ENCODE measurements at regions not wholly inside any gene's neighbourhood (a gene's known extent, or its start where the extent isn't known, plus 50 kb on each side); places are given as distances from the start of the nearest gene placed in this dataset.

DNA sequence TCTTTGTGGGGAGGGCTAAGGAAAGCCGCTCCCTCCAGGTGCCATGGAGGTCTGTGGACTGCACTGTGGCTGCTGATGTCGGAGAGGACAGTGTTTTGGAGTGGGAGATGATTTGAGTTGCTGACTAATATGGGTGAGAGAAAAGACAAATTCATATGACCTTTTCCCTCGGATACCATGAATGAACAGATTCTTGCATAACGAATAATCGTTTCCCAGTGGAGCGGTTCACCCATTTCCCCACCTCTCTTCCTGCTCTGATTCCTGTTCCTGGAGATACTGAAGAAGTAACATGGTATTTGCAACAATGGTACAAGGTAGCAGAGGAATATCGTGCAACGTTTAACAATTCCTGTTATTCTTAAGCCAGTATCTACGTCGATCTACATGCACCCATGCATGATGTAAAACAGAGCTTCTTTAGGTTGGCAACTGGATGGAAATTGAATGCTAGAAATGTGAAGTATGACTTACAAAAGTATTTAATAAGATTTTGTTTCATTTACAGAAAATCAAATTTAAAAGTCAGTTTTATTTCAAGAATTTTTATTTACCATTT, 227.1 kb downstream of the TOMM20 start:
- Histone ChIP-seq H3K9me3 (no peaks in the 10 kb centered on the region), H3K27ac (no peak overlapping the region), H3K27me3 (no peaks in the 10 kb centered on the region), H3K4me3 (no peak overlapping the region), H3K4me1 (peaks cover 0 to 16% (median 10%) of the 10 kb centered on the region in 4 donors), H3K36me3 (no peaks in the 10 kb centered on the region)
- intact Hi-C loops (cut with DNase I; ENCODE audit: low total_unique reads) (no loop called here), in situ Hi-C loops (cut with MboI; ENCODE audit: low pct_ligation_motif_present in 1 of 4, low pct_unique_long_range_greater_than_20kb in 1 of 4, low sequenced_read_pairs in 3 of 4) (no loop called here)
- 90% methylated on average over 6 to 10 of the region's 10 CpGs for WGBS, 2 donors (ENCODE audit: low coverage in 1 of 2)
- TF ChIP-seq POLR2AphosphoS5 (IDR thresholded peaks at IDR 0.05), result no peak
- TF ChIP-seq CTCF (IDR thresholded peaks at IDR 0.05), result no peak
- TF ChIP-seq EP300 (IDR thresholded peaks at IDR 0.05; ENCODE audit: low read depth), result no peak
- no peak for TF ChIP-seq POLR2A (IDR thresholded peaks at IDR 0.05)
- no peak for DNase-seq

- H3K4me1 ChIP-seq, result peaks cover 0 to 16% (median 10%) of the 10 kb centered on the region in 4 donors
- in situ Hi-C loops (cut with MboI; ENCODE audit: low pct_ligation_motif_present in 1 of 4, low pct_unique_long_range_greater_than_20kb in 1 of 4, low sequenced_read_pairs in 3 of 4), result no loop called here
- intact Hi-C loops (cut with DNase I; ENCODE audit: low total_unique reads), result no loop called here
- WGBS, 2 donors (ENCODE audit: low coverage in 1 of 2), result 91% methylated on average over 3 of the region's 3 CpGs; no CpG with 5 or more reads in 1 of the 2 donors
- H3K27me3 ChIP-seq, result no peaks in the 10 kb centered on the region
- H3K4me3 ChIP-seq, result no peak overlapping the region
- no peak for DNase-seq
- H3K27ac ChIP-seq, result no peak overlapping the region
- H3K9me3 ChIP-seq, result no peaks in the 10 kb centered on the region
- no peaks in the 10 kb centered on the region for H3K36me3 ChIP-seq
- TF ChIP-seq CTCF (IDR thresholded peaks at IDR 0.05) (no peak), EP300 (IDR thresholded peaks at IDR 0.05; ENCODE audit: low read depth) (no peak), POLR2A (IDR thresholded peaks at IDR 0.05) (no peak), POLR2AphosphoS5 (IDR thresholded peaks at IDR 0.05) (no peak)
Observed at GRCh38 chr1:234900595-234900994, 228.0 kb downstream of the TOMM20 start.

DNA sequence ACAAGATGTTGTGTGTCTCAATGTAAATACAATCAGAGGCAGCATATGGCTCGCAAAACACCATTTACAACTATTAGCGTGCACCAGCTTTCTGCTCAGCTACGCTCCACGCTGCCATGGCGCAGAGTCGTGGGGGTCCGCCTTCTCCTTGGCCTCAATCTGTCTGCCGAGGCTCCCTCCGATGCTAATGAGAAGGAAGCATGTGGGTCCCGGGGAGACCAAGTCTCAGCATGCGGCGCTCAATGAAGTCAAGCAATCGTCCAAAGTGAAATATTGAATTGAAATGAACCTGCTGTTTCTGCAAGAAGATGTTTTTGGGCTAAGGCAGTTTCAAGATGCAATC, 228.9 kb downstream of the TOMM20 start:
- intact Hi-C loops (cut with DNase I; ENCODE audit: low total_unique reads) (no loop called here), in situ Hi-C loops (cut with MboI; ENCODE audit: low pct_ligation_motif_present in 1 of 4, low pct_unique_long_range_greater_than_20kb in 1 of 4, low sequenced_read_pairs in 3 of 4) (no loop called here)

DNA sequence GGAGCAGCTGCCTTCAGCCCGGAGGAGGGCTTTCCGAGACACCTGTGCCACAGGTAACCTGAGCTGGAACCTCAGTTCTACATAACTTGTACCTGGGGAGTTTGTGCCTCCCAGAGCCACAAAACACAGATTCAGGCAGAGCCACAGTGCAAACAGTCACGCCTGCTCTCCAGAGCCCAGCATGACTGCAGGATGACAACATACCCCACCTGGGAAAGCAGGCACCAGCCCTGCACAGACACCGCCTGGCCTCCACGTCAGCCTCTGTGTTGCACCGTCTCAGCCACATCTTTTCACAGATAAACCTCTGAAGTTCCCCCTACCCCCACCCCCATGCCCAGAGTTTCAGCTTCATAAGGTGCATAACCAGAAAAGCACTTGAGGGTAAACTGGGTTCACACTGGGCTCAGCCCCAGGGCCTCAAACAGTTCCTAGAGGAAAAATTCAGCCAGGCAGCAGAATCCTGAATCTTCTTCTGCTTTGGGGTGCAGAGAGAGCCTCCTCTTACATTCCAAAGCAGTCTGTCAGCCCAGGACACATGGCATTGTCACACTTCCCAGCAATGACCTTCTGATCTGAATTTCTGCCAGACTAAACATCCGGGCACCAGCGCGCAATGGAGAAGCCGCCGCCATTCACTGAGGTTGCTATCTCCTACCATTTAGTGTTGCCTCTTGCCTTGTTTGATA, 229.5 kb downstream of the TOMM20 start:
- H3K4me1 ChIP-seq, result peaks cover 0 to 18% (median 14%) of the 10 kb centered on the region in 4 donors
- H3K9me3 ChIP-seq, result no peaks in the 10 kb centered on the region
- H3K36me3 ChIP-seq, result no peaks in the 10 kb centered on the region
- no peak overlapping the region for H3K4me3 ChIP-seq
- no peak for TF ChIP-seq CTCF (IDR thresholded peaks at IDR 0.05)
- TF ChIP-seq POLR2AphosphoS5 (IDR thresholded peaks at IDR 0.05), result no peak
- TF ChIP-seq POLR2A (IDR thresholded peaks at IDR 0.05), result no peak
- TF ChIP-seq EP300 (IDR thresholded peaks at IDR 0.05; ENCODE audit: low read depth), result no peak
- in situ Hi-C loops (cut with MboI; ENCODE audit: low pct_ligation_motif_present in 1 of 4, low pct_unique_long_range_greater_than_20kb in 1 of 4, low sequenced_read_pairs in 3 of 4) (no loop called here), intact Hi-C loops (cut with DNase I; ENCODE audit: low total_unique reads) (no loop called here)
- H3K27ac ChIP-seq, result peak overlapping the region; percentile 24 to 52 (median 32)
- no peak for DNase-seq
- H3K27me3 ChIP-seq, result no peaks in the 10 kb centered on the region
- WGBS, 2 donors (ENCODE audit: low coverage in 1 of 2), result 20 to 61% methylated on average over 1 to 11 of the region's 11 CpGs

More for the DNA sequence above, 228.9 kb downstream of the TOMM20 start:
- no peaks in the 10 kb centered on the region for H3K36me3 ChIP-seq
- H3K4me1 ChIP-seq, result peaks cover 0 to 16% (median 11%) of the 10 kb centered on the region in 4 donors
- no peaks in the 10 kb centered on the region for H3K27me3 ChIP-seq
- H3K27ac ChIP-seq, result peak overlapping the region in 2 of 4 donors; percentile 38 to 52
- no peak overlapping the region for H3K4me3 ChIP-seq
- 83 to 92% methylated on average over 10 to 12 of the region's 13 CpGs for WGBS, 2 donors (ENCODE audit: low coverage in 1 of 2)
- DNase-seq, result no peak
- H3K9me3 ChIP-seq, result no peaks in the 10 kb centered on the region
- TF ChIP-seq POLR2A (IDR thresholded peaks at IDR 0.05) (no peak), CTCF (IDR thresholded peaks at IDR 0.05) (no peak), EP300 (IDR thresholded peaks at IDR 0.05; ENCODE audit: low read depth) (no peak), POLR2AphosphoS5 (IDR thresholded peaks at IDR 0.05) (no peak)

All from transverse colon (tissue), 4 donors.